SK-MEL-5 (cell line): ENCODE measurements at regions not wholly inside any gene's neighbourhood (a gene's known extent, or its start where the extent isn't known, plus 50 kb on each side); places are given as distances from the start of the nearest gene placed in this dataset.

Experiments used
- DNase-seq: peaks from one replicate; pipeline ENCODE4 v3.0.0-alpha.2; 2016; ENCODE audit warnings: low read depth, low spot score
- in situ Hi-C: cut with HindIII; loops from 2 replicates; pipeline ENCODE4 v1.10.0; 2016; ENCODE audit warnings: low sequenced_read_pairs, high pct_unique_total_duplicates, low pct_unique_long_range_greater_than_20kb

GRCh38 chr12:86827409-86827808 lies 571.2 kb upstream of the MGAT4C start:
- no peak for DNase-seq
- in situ Hi-C loops = no loop called here

- in situ Hi-C loops = no loop called here
- DNase-seq = no peak
Measured at GRCh38 chr12:86826051-86826450, 569.9 kb upstream of the MGAT4C start.

GRCh38 chr12:86801439-86801838 lies 545.2 kb upstream of the MGAT4C start:
- in situ Hi-C loops = no loop called here
- DNase-seq = no peak

GRCh38 chr12:86799616-86800015 lies 543.4 kb upstream of the MGAT4C start:
- DNase-seq = no peak
- in situ Hi-C loops = no loop called here

GRCh38 chr12:86796550-86796949 lies 540.4 kb upstream of the MGAT4C start:
- no peak for DNase-seq
- in situ Hi-C loops = no loop called here

- in situ Hi-C loops = no loop called here
- no peak for DNase-seq
Measured at GRCh38 chr12:86788661-86789060, 532.5 kb upstream of the MGAT4C start.

- in situ Hi-C loops = no loop called here
- no peak for DNase-seq
Measured at GRCh38 chr12:86787419-86787818, 531.2 kb upstream of the MGAT4C start.

GRCh38 chr12:86777325-86777724 lies 521.1 kb upstream of the MGAT4C start:
- in situ Hi-C loops = no loop called here
- DNase-seq = no peak

GRCh38 chr12:86774841-86775388 lies 518.7 kb upstream of the MGAT4C start:
- in situ Hi-C loops = no loop called here
- DNase-seq = no peak

GRCh38 chr12:86772696-86773095 lies 516.5 kb upstream of the MGAT4C start:
- in situ Hi-C loops = no loop called here
- no peak for DNase-seq

GRCh38 chr12:86770871-86771270 lies 514.7 kb upstream of the MGAT4C start:
- no peak for DNase-seq
- in situ Hi-C loops = no loop called here

- in situ Hi-C loops = no loop called here
- DNase-seq = no peak
Measured at GRCh38 chr12:86748894-86749293, 492.7 kb upstream of the MGAT4C start.

- in situ Hi-C loops = no loop called here
- DNase-seq = no peak
Measured at GRCh38 chr12:86744547-86745212, 488.5 kb upstream of the MGAT4C start.

GRCh38 chr12:86743875-86744536 lies 487.8 kb upstream of the MGAT4C start:
- in situ Hi-C loops = no loop called here
- no peak for DNase-seq

GRCh38 chr12:86741531-86741930 lies 485.3 kb upstream of the MGAT4C start:
- in situ Hi-C loops = no loop called here
- DNase-seq = no peak

GRCh38 chr12:86735851-86736250 lies 479.7 kb upstream of the MGAT4C start:
- in situ Hi-C loops = no loop called here
- DNase-seq = no peak

GRCh38 chr12:86735072-86735471 lies 478.9 kb upstream of the MGAT4C start:
- DNase-seq = no peak
- in situ Hi-C loops = no loop called here

- in situ Hi-C loops = no loop called here
Measured at GRCh38 chr12:86730233-86730632, 474.0 kb upstream of the MGAT4C start.

GRCh38 chr12:86729739-86730138 lies 473.5 kb upstream of the MGAT4C start:
- in situ Hi-C loops = no loop called here
- no peak for DNase-seq

More at GRCh38 chr12:86730233-86730632, 474.0 kb upstream of the MGAT4C start:
- DNase-seq = no peak
